ENCODE measurements at regions not wholly inside any gene's neighbourhood (a gene's known extent, or its start where the extent isn't known, plus 50 kb on each side); places are given as distances from the start of the nearest gene placed in this dataset.

DNA sequence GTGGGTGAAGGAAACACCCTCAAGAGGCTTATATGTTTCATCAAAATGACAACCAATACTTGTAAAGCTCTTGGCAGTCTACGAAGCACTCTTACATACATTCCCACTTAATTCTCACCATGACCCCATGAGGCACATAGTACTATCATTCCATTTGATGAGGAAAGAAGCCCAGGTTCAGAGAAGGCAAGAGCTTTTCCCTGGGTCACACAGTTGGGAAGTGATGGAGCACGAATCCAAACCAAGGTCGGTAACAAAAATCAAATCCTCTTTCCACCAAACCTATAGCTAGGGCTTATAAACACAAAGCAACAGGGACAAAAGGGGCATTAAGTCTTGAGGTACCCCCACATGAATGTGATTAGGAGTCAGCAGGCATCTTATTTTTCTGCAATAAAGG lies 187.1 kb downstream of the UACA start:
- TF ChIP-seq, protein P1, sequence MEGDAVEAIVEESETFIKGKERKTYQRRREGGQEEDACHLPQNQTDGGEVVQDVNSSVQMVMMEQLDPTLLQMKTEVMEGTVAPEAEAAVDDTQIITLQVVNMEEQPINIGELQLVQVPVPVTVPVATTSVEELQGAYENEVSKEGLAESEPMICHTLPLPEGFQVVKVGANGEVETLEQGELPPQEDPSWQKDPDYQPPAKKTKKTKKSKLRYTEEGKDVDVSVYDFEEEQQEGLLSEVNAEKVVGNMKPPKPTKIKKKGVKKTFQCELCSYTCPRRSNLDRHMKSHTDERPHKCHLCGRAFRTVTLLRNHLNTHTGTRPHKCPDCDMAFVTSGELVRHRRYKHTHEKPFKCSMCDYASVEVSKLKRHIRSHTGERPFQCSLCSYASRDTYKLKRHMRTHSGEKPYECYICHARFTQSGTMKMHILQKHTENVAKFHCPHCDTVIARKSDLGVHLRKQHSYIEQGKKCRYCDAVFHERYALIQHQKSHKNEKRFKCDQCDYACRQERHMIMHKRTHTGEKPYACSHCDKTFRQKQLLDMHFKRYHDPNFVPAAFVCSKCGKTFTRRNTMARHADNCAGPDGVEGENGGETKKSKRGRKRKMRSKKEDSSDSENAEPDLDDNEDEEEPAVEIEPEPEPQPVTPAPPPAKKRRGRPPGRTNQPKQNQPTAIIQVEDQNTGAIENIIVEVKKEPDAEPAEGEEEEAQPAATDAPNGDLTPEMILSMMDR (IDR thresholded peaks at IDR 0.05): no peak
- TF ChIP-seq POLR2A (IDR thresholded peaks at IDR 0.05): no peak
